K562 (cell line): ENCODE measurements at regions not wholly inside any gene's neighbourhood (a gene's known extent, or its start where the extent isn't known, plus 50 kb on each side); places are given as distances from the start of the nearest gene placed in this dataset.
A peak's percentile ranks its signal among the peaks of the same experiment; 100 is the strongest.

ENCODE experiments used
- ARID1B ChIP-seq: fragments of 450-650 bp; IDR thresholded peaks from 2 replicates; pipeline ENCODE4 v1.6.1; 2016; ENCODE audit warnings: antibody characterized with exemption, mild to moderate bottlenecking, inconsistent platforms
- CC2D1A ChIP-seq: fragments of 450-650 bp; IDR thresholded peaks from 2 replicates; pipeline ENCODE4 v1.6.1; 2017; ENCODE audit warnings: mild to moderate bottlenecking
- EP400 ChIP-seq: fragments of 450-650 bp; IDR thresholded peaks from 2 replicates; pipeline ENCODE4 v1.6.1; 2017; ENCODE audit warnings: antibody characterized with exemption, mild to moderate bottlenecking, moderate library complexity
- TBL1XR1 ChIP-seq, 2 experiments: IDR thresholded peaks; 2 replicates each; pipeline ENCODE4 v1.6.1; 2012; ENCODE audit warnings: improper control_type of control experiment in 2 of 2, low read length in 2 of 2, mild to moderate bottlenecking in 1 of 2
- TF ChIP-seq, protein P1 (sequence below): fragments of 450-650 bp; IDR thresholded peaks from 2 replicates; pipeline ENCODE4 v1.6.1; 2018; ENCODE audit not compliant: partially characterized antibody
- TF ChIP-seq, protein P2 (sequence below): sonication (generic); formaldehyde crosslinking; IDR thresholded peaks from 2 replicates; pipeline ENCODE4 v1.8.0; 2022; ENCODE audit warnings: mild to moderate bottlenecking, low read depth, missing genetic modification reagents
- TF ChIP-seq, protein P3 (sequence below): fragments of 450-650 bp; IDR thresholded peaks from 2 replicates; pipeline ENCODE4 v1.7.1; 2018; ENCODE audit warnings: mild to moderate bottlenecking, low read depth; ENCODE audit not compliant: partially characterized antibody
- TF ChIP-seq, protein P4 (sequence below): fragments of 250-450 bp; sonication (Bioruptor Pico); IDR thresholded peaks from 2 replicates; pipeline ENCODE4 v1.4.0; 2020
- TF ChIP-seq, protein P5 (sequence below): fragments of 250-450 bp; sonication (Bioruptor Pico); IDR thresholded peaks from 2 replicates; pipeline ENCODE4 v1.5.0; 2021

DNA sequence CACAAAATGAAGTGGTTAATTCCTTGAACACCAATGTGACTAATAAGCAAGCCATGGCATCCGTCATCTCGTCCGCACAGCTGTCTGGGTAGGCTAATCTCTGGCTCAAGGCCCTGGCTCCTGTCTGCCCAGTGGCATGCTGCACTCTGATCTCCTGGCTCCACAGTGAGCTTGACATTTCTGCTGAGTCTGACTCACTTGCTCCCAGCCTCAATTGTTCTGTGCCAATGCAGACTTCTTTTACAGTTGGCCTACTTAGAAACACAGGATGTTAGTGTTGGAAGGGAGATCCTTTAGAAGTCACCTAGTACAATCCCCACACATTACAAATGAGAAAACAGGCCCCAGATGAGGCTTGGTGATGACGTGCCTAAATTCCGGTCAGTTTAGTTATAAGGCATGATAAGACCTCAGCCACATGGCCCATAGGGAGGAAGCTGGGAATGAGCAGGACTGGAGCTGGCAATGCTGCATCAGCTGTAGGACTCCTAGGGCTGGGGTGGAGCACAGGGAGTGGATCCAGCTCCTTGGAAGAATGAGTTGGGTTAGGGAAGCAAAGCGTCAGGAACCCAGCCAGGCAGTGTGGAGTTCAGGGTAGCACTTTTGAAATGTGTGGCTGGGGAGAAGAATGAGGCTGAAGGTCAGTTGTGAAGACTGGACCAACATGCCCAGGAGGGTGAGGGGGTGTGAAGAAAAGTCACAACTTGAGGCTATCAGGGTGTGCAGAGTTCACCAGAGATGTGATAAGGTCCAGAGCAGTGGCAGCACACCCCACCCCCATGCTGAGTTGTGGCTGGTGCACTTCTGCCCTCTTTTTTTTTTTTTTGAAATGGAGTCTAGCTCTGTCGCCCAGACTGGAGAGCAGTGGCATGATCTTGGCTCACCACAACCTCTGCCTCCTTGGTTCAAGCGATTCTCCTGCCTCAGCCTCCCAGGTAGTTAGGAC lies 70.2 kb upstream of the EED start (continued):
- TF ChIP-seq, protein P1, sequence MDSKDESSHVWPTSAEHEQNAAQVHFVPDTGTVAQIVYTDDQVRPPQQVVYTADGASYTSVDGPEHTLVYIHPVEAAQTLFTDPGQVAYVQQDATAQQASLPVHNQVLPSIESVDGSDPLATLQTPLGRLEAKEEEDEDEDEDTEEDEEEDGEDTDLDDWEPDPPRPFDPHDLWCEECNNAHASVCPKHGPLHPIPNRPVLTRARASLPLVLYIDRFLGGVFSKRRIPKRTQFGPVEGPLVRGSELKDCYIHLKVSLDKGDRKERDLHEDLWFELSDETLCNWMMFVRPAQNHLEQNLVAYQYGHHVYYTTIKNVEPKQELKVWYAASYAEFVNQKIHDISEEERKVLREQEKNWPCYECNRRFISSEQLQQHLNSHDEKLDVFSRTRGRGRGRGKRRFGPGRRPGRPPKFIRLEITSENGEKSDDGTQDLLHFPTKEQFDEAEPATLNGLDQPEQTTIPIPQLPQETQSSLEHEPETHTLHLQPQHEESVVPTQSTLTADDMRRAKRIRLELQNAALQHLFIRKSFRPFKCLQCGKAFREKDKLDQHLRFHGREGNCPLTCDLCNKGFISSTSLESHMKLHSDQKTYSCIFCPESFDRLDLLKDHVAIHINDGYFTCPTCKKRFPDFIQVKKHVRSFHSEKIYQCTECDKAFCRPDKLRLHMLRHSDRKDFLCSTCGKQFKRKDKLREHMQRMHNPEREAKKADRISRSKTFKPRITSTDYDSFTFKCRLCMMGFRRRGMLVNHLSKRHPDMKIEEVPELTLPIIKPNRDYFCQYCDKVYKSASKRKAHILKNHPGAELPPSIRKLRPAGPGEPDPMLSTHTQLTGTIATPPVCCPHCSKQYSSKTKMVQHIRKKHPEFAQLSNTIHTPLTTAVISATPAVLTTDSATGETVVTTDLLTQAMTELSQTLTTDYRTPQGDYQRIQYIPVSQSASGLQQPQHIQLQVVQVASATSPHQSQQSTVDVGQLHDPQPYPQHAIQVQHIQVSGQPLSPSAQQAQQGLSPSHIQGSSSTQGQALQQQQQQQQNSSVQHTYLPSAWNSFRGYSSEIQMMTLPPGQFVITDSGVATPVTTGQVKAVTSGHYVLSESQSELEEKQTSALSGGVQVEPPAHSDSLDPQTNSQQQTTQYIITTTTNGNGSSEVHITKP: peak; percentile 95
- TF ChIP-seq CC2D1A (0 out of 2 replicates have a peak, but pooled peaks have one; percentile 18), EP400 (peak; percentile 60), TBL1XR1 (IDR thresholded peaks at IDR 0.05; ENCODE audit: low read length in 2 of 2) (peak in 1 of 2 experiments; percentile 74; a peak in 1 of 4 replicates), ARID1B (peak; percentile 89)
- TF ChIP-seq, protein P2, sequence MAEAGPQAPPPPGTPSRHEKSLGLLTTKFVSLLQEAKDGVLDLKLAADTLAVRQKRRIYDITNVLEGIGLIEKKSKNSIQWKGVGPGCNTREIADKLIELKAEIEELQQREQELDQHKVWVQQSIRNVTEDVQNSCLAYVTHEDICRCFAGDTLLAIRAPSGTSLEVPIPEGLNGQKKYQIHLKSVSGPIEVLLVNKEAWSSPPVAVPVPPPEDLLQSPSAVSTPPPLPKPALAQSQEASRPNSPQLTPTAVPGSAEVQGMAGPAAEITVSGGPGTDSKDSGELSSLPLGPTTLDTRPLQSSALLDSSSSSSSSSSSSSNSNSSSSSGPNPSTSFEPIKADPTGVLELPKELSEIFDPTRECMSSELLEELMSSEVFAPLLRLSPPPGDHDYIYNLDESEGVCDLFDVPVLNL: no peak
- TF ChIP-seq, protein P3, sequence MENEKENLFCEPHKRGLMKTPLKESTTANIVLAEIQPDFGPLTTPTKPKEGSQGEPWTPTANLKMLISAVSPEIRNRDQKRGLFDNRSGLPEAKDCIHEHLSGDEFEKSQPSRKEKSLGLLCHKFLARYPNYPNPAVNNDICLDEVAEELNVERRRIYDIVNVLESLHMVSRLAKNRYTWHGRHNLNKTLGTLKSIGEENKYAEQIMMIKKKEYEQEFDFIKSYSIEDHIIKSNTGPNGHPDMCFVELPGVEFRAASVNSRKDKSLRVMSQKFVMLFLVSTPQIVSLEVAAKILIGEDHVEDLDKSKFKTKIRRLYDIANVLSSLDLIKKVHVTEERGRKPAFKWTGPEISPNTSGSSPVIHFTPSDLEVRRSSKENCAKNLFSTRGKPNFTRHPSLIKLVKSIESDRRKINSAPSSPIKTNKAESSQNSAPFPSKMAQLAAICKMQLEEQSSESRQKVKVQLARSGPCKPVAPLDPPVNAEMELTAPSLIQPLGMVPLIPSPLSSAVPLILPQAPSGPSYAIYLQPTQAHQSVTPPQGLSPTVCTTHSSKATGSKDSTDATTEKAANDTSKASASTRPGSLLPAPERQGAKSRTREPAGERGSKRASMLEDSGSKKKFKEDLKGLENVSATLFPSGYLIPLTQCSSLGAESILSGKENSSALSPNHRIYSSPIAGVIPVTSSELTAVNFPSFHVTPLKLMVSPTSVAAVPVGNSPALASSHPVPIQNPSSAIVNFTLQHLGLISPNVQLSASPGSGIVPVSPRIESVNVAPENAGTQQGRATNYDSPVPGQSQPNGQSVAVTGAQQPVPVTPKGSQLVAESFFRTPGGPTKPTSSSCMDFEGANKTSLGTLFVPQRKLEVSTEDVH: no peak
- TF ChIP-seq, protein P4, sequence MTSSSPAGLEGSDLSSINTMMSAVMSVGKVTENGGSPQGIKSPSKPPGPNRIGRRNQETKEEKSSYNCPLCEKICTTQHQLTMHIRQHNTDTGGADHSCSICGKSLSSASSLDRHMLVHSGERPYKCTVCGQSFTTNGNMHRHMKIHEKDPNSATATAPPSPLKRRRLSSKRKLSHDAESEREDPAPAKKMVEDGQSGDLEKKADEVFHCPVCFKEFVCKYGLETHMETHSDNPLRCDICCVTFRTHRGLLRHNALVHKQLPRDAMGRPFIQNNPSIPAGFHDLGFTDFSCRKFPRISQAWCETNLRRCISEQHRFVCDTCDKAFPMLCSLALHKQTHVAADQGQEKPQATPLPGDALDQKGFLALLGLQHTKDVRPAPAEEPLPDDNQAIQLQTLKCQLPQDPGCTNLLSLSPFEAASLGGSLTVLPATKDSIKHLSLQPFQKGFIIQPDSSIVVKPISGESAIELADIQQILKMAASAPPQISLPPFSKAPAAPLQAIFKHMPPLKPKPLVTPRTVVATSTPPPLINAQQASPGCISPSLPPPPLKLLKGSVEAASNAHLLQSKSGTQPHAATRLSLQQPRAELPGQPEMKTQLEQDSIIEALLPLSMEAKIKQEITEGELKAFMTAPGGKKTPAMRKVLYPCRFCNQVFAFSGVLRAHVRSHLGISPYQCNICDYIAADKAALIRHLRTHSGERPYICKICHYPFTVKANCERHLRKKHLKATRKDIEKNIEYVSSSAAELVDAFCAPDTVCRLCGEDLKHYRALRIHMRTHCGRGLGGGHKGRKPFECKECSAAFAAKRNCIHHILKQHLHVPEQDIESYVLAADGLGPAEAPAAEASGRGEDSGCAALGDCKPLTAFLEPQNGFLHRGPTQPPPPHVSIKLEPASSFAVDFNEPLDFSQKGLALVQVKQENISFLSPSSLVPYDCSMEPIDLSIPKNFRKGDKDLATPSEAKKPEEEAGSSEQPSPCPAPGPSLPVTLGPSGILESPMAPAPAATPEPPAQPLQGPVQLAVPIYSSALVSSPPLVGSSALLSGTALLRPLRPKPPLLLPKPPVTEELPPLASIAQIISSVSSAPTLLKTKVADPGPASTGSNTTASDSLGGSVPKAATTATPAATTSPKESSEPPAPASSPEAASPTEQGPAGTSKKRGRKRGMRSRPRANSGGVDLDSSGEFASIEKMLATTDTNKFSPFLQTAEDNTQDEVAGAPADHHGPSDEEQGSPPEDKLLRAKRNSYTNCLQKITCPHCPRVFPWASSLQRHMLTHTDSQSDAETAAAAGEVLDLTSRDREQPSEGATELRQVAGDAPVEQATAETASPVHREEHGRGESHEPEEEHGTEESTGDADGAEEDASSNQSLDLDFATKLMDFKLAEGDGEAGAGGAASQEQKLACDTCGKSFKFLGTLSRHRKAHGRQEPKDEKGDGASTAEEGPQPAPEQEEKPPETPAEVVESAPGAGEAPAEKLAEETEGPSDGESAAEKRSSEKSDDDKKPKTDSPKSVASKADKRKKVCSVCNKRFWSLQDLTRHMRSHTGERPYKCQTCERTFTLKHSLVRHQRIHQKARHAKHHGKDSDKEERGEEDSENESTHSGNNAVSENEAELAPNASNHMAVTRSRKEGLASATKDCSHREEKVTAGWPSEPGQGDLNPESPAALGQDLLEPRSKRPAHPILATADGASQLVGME (CRISPR knock-in tag): peak; percentile 7; the same call in 1 of the 2 replicates
- TF ChIP-seq, protein P5, sequence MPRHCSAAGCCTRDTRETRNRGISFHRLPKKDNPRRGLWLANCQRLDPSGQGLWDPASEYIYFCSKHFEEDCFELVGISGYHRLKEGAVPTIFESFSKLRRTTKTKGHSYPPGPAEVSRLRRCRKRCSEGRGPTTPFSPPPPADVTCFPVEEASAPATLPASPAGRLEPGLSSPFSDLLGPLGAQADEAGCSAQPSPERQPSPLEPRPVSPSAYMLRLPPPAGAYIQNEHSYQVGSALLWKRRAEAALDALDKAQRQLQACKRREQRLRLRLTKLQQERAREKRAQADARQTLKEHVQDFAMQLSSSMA: no peak
